ENCODE measurements at regions not wholly inside any gene's neighbourhood (a gene's known extent, or its start where the extent isn't known, plus 50 kb on each side); places are given as distances from the start of the nearest gene placed in this dataset.

GRCh38 chr3:76177610-76178009 lies 392.3 kb upstream of the ZNF717 start:
- POLR2A ChIA-PET = no interaction called here
- no peaks in the 10 kb centered on the region for H3K36me3 ChIP-seq (ENCODE audit: control insufficient read depth in 2 of 2, insufficient read depth in 1 of 2, low read length in 2 of 2)
- no peak for TF ChIP-seq ZNF785 (tag by site-specific recombination; IDR thresholded peaks at IDR 0.05)
- no peak for TF ChIP-seq ZNF114 (tag by site-specific recombination; IDR thresholded peaks at IDR 0.05)
- TF ChIP-seq ZNF155 (tag by site-specific recombination; IDR thresholded peaks at IDR 0.05) = no peak
- no peak for TF ChIP-seq ZNF529 (tag by site-specific recombination; IDR thresholded peaks at IDR 0.05; ENCODE audit: insufficient replicate concordance)
- H3K4me3 ChIP-seq (ENCODE audit: low read depth, low read length) = no peak overlapping the region
- H3K9me3 ChIP-seq (ENCODE audit: control insufficient read depth, insufficient read depth, low read depth, low read length) = no peaks in the 10 kb centered on the region
- CTCF ChIA-PET = no interaction called here
- H3K4me1 ChIP-seq (ENCODE audit: control insufficient read depth, insufficient read depth, low read length) = no peaks in the 10 kb centered on the region
- H3K27ac ChIP-seq (ENCODE audit: extremely low read depth, low read depth, low read length) = no peak overlapping the region

- ChIA-PET POLR2A (no interaction called here), CTCF (no interaction called here)
- Histone ChIP-seq H3K4me1 (ENCODE audit: control insufficient read depth, insufficient read depth, low read length) (no peaks in the 10 kb centered on the region), H3K27ac (ENCODE audit: extremely low read depth, low read depth, low read length) (no peak overlapping the region), H3K4me3 (ENCODE audit: low read depth, low read length) (no peak overlapping the region), H3K36me3 (ENCODE audit: control insufficient read depth in 2 of 2, insufficient read depth in 1 of 2, low read length in 2 of 2) (no peaks in the 10 kb centered on the region), H3K9me3 (ENCODE audit: control insufficient read depth, insufficient read depth, low read depth, low read length) (no peaks in the 10 kb centered on the region)
- TF ChIP-seq ZNF555 (tag by site-specific recombination; conservative IDR thresholded peaks at IDR 0.05) (no peak), SCRT1 (tag by site-specific recombination; IDR thresholded peaks at IDR 0.05; ENCODE audit: borderline replicate concordance) (no peak), ZNF785 (tag by site-specific recombination; IDR thresholded peaks at IDR 0.05) (no peak), TSHZ1 (tag by site-specific recombination; IDR thresholded peaks at IDR 0.05; ENCODE audit: borderline replicate concordance) (no peak), ZBTB48 (tag by site-specific recombination; IDR thresholded peaks at IDR 0.05) (no peak), ZNF792 (tag by site-specific recombination; IDR thresholded peaks at IDR 0.05) (no peak), ZNF624 (tag by site-specific recombination; IDR thresholded peaks at IDR 0.05) (no peak), ZNF548 (tag by site-specific recombination; IDR thresholded peaks at IDR 0.05) (no peak), ZBTB26 (tag by site-specific recombination; optimal IDR thresholded peaks at IDR 0.05) (no peak), KLF7 (tag by site-specific recombination; IDR thresholded peaks at IDR 0.05; ENCODE audit: borderline replicate concordance) (no peak), MYNN (tag by site-specific recombination; IDR thresholded peaks at IDR 0.05; ENCODE audit: borderline replicate concordance) (no peak)
These were observed 393.1 kb upstream of the ZNF717 start for GRCh38 chr3:76178412-76178811.

GRCh38 chr3:76181213-76181612 lies 395.9 kb upstream of the ZNF717 start:
- ChIA-PET CTCF (no interaction called here), POLR2A (no interaction called here)
- TF ChIP-seq ZBTB44 (tag by site-specific recombination; IDR thresholded peaks at IDR 0.05) (no peak), INSM2 (tag by site-specific recombination; IDR thresholded peaks at IDR 0.05) (no peak), ZNF580 (tag by site-specific recombination; IDR thresholded peaks at IDR 0.05) (no peak), ZNF670 (tag by site-specific recombination; IDR thresholded peaks at IDR 0.05; ENCODE audit: low read depth) (no peak), YY2 (tag by site-specific recombination; IDR thresholded peaks at IDR 0.05) (no peak), TCF7L2 (IDR thresholded peaks at IDR 0.05; ENCODE audit: borderline replicate concordance, low read depth, low read length) (no peak), ZNF707 (tag by site-specific recombination; IDR thresholded peaks at IDR 0.05) (no peak), ZNF677 (tag by site-specific recombination; IDR thresholded peaks at IDR 0.05) (no peak), ZFP37 (tag by site-specific recombination; IDR thresholded peaks at IDR 0.05) (no peak)
- Histone ChIP-seq H3K4me1 (ENCODE audit: control insufficient read depth, insufficient read depth, low read length) (no peaks in the 10 kb centered on the region), H3K4me3 (ENCODE audit: low read depth, low read length) (no peak overlapping the region), H3K27ac (ENCODE audit: extremely low read depth, low read depth, low read length) (no peak overlapping the region), H3K36me3 (ENCODE audit: control insufficient read depth in 2 of 2, insufficient read depth in 1 of 2, low read length in 2 of 2) (no peaks in the 10 kb centered on the region), H3K9me3 (ENCODE audit: control insufficient read depth, insufficient read depth, low read depth, low read length) (no peaks in the 10 kb centered on the region)
